Glomerular endothelial cell (primary cell): ENCODE measurements at regions not wholly inside any gene's neighbourhood (a gene's known extent, or its start where the extent isn't known, plus 50 kb on each side); places are given as distances from the start of the nearest gene placed in this dataset.
"Not testable (repeated sequence)": the region's sequence is repeated elsewhere in the genome, so short reads cannot be mapped to it uniquely, and the experiment has no call there.

ENCODE experiments used
- DNase-seq: peaks from one replicate; pipeline ENCODE4 v3.0.0-alpha.2; 2011; ENCODE audit warnings: low read depth, low spot score; ENCODE audit errors: extremely low read depth

DNA sequence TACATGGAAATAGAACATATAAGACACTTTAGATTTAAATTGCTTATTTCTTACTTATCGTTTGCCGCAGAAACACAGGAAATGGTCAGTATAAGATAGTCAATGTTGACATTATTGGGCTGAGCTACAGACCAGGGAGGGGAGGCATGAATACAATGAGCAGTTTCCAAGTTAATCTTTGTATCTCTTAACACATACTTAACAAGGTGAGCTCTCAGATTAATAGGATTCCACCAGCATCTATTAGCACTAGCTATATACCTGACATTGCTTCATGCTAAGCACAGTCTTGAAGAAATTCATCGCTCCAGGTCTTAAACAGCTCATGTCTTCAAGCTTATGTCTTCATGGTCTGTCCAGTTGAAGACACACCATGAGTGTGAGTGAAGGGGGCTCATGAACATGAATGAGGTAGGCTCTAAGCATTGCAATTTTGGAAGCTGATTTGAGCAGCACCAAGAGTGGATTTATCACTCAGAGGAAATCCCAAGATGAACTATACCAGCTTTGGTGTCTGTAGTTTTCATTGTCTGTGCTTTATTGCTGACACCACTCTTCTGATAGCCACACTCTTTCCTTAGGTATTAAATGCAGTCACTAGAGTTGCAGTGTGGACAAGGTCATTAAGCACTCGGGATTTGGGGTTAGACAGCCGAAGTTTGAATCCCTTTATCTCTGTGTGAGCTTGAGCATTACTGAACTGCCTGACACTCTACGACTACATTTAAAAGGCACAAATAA, 359.3 kb upstream of the EPHA4 start:
- no peak for DNase-seq

DNA sequence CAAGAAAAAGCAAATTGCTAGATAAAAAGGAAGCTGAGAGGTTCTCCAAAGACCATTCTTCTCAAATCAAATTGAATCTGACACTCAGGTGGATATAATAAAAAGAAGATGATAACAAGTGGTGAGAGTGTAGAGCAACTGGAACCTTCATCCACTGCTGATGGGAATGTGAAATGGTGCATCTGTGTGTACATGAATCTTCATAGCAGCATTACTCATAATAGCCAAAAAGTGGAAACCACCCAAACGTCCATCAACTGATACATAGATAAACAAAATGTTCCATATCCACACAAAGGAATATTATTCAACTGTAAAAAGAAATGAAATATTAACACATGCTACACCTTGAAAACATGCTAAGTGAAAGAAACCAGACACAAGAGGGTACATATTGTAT, 357.2 kb upstream of the EPHA4 start:
- no peak for DNase-seq

DNA sequence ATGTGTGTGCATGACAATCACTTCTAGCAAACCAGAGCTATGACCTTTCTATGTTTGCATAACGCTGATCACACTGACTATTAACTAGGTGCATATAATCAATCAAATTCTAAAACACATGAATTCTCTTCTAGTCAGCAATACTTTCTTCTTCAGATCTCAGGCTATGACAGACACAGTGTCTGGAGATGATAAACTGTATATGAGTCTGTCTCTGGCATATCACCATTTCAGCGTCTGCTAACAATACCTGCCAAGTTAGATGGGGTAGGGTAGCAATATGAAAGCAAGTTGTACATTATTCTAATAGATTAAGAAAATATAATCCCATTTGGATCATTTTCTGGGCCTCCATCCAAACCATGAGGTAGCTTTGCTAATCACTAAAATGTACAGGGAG, 354.2 kb upstream of the EPHA4 start:
- DNase-seq, result no peak

DNA sequence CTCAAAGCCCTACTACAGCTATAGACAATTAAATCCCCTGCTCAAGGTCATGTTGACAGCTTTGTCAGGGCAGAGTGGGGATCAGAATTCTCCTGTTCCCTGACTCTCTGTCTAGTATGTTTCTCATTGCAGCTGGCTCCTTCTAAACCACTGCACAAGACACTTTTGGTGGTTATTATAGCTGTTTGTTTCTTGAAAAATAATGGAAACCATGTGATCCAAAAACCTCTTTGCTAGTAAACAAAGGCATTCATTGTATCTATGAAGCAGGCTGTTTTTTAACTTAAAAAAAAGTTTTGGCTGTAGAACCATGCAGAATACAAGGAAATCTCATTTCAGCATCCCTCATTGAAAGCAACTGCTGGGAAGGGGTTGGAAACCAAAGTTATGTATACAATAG, 352.5 kb upstream of the EPHA4 start:
- no peak for DNase-seq

DNA sequence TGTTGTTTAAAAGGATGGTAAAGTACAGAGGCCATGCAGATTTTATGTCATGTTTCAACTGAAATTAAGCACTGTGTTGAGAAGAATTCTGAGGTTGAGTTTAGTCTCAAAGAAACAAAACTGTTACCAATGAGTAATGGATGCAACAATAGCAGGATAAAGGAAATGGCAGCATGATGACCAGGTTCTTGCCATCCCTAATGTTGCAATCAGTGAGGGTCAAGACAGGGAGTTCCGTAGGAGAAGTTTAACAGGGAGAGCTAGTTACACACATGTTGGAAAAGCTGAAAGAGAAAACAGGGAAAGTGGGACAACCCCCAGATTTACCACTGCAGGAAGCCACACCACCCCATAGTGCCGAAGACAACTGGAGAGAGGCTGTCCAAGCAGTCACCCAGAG, 343.8 kb upstream of the EPHA4 start:
- no peak for DNase-seq

DNA sequence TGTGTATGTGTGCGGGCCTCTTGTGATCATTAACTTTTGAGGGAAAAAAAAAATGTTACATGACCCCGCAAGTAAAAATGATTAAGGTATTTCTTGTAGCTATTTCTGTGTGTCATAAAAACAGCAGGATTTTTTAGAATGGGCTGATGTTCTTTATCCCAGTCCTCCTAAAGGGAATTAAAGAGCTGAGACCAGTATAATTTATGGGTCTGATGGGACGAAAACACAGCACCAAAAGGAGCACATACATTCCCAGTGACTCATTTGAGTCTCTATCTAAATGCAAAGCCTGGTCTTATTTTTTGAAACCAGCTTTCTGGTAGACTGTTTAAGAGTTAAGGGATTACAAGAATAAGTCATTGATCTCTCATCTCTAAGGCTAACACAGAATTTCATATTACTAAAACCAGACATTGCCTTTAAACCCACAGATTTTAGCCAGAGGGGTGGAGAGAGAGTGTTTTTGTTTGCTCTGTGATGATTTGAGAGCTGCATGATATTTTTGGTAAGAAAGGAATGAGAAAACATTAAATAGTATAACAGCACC, 342.3 kb upstream of the EPHA4 start:
- no peak for DNase-seq

DNA sequence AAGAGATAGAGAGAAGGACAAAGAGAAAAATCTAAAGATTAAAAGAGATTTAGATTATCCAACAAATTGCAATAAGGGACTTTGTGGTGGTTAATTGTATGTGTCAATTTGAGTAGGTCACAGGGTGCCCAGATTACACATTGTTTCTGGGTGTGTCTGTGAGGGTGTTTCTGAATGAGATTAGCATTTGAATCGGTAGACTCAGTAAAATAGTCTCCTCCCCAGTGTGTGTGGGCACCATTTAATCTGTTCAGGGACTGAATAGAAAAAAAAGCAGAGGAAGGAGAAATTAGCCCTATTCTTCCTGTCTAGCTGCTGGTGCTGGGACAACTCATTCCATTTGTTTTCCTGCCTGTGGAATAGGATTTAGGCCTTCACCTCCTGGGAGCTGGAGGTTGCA, 339.8 kb upstream of the EPHA4 start:
- DNase-seq, result no peak

DNA sequence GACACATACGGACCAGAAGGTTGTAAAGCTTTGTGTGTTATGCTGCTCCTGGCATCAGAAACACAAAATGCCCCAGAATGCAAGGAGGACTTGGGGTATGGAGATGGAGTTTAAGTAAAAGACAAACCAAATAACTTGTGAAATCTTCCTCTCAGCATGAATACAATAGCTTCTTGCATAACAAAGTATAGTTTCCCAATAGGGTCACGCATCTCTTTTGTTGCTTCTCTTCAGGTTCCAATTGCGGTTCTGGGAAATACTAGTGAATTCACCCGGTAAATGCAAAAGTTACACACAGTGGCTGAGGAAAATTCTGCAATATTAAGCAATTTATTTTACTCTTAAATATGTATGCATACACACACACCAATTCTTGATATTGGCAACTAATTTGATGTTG, 339.2 kb upstream of the EPHA4 start:
- DNase-seq, result no peak

DNA sequence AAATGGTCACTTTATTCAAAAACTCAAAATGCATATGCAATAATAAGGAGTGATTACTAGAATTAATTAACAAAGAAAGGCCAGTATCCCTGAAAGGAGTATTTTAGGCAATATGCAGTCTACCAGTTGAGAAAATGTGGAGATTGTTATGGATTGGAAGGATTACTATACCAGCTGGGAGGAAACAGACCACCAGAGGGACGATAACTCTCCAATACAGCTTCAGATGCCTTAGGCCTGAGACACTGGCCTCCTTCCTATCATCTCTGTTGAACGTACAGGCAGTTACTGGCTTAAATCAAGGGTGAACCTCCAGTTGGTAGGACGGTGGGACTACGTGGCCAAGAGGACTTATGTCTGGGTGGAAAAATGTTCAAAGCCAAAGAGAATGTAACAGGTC, 336.4 kb upstream of the EPHA4 start:
- no peak for DNase-seq

DNA sequence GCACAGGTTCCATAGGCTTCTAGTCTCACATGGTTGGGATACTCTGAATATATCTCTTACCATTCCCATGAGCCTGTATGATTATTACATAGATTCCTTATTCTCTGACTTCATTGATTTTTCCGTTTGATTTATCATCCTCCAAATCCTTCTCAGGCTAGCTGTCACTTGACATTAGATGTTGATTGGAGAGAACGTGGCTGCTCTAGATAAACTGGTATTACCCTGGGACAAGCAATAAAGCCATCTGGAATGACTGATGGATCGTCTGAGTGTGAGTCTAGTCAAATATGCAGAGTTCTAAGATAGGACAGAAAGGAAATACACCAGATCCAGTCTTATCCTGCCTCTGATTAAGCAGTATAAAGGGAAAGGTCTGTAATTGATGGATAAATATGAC, 325.6 kb upstream of the EPHA4 start:
- DNase-seq, result no peak

DNA sequence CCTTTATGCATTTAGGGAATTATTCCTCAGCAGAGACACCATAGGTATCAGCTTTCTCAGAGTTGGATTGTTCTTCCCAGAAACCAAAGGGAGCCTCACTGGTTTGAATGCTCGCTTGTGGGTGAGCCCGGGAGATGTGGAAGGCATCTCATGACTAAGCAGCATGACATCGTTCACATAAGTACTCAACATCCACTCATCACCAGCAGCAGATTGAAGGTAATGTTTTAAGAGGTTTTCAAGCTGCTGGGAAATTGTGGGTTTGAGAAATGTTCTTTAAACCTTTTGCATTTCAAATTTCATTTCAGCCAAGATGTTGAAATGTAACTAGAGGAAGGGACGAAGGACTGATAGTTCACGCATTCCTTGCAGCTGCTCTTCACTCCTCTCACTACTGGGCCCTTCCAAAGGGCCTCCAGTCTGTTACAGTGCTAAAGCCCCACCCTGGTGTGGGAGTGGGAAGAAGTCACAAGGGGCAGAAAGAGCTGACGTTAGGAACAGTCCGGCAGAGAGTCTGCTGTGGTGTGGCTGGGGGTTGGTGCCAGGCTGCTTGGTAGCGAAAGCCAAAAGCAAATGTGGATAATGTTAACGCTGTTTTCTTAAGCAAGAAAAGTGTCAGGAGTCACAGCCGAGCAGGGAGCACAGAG, 324.5 kb upstream of the EPHA4 start:
- DNase-seq, result no peak

DNA sequence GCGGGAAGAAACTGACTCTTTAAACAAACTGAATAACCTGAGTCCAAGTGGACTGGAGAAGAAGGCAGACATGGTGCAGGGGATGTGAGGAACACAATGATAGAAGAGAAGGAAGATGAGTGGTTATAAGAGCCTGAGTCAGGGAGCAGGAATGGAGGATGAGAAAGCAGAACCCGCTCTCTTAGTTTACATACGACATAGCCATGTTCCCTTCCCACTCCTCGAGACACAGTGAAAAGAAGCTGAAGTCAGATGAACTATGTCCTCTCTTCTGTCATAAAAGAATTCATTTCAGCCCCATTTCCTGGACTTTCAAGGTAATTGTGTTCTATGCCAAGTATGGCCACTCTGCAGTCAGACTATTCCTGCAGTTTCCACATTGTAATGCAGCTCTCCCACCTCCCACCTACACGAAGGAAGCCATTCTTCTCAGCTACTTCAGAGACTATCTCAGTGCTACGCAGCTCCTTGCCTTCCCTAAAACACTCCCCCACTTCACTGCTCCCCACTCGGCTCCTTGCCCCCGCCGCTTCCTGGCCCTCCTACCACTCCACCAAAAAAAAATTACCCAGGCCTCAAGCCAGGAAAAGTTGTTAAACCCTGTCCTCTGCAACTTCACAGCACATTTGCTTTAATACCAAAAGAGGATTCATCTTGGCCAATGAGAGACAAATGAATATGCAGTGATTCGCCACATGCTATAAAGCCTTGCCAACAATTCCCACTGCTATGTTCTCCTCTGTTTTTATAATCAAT, 323.4 kb upstream of the EPHA4 start:
- DNase-seq, result no peak

DNA sequence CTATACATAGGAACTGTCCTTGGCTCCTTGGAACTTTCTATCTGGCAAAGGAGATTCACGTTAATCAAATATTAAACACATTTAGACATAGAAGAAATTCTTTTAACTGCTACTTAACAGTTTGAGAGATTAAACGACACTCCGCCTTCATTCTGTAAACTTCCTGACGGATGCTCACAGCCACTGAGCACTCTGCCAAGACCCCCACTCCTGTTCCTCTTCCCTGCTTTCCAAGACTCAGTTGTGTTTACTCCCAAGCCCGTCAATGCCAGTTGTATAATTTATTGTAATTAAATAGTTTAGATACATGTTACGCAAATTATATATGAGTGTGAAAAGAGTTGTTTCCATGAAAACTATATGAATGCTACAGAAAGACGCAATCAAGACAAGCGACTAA, 321.4 kb upstream of the EPHA4 start:
- DNase-seq, result no peak

DNA sequence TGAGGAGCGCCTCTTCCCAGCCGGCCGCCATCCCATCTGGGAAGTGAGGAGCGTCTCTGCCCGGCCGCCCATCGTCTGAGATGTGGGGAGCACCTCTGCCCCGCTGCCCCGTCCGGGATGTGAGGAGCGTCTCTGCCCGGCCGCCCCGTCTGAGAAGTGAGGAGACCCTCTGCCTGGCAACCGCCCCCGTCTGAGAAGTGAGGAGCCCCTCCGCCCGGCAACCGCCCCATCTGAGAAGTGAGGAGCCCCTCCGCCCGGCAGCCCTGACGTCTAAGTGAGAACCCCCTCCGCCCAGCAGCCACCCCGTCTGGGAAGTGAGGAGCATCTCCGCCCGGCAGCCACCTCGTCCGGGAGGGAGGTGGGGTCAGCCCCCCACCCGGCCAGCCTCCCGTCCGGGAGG, 319.9 kb upstream of the EPHA4 start:
- not testable (repeated sequence) for DNase-seq

DNA sequence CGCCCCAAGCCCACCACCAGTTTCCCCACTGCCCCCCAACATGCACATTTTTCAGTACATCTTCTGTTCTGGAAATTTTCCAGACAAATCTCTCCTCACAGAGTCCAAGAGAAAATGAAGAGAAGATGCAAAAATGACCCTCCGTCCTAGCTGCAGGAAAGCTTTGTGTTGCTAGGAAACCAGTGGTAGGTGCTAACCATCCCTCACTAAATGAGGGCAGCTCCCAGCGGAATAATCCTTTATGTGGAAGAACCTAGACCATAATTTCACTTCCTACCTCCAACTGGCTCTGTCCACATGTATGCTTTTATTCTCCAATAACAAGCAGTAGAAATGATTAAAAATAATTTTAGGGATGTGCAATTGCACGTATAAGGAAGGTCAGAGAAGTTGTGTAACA, 311.9 kb upstream of the EPHA4 start:
- no peak for DNase-seq

DNA sequence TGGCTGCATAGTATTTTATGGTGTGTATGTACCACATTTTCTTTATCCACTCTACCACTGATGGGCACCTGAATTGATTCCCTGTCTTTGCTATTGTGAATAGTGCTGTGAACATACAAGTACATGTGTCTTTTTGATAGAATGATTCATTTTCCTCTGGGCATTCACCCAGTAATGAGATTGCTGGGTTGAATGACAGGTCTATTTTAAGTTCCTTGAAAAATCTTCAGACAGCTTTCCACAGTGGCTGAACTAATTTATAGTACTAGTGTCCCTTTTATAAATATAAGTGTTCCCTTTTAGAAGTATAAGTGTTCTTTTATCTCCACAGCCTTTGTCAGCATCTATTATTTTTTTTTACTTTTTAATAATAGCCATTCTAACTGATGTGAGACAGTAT, 303.9 kb upstream of the EPHA4 start:
- no peak for DNase-seq

DNA sequence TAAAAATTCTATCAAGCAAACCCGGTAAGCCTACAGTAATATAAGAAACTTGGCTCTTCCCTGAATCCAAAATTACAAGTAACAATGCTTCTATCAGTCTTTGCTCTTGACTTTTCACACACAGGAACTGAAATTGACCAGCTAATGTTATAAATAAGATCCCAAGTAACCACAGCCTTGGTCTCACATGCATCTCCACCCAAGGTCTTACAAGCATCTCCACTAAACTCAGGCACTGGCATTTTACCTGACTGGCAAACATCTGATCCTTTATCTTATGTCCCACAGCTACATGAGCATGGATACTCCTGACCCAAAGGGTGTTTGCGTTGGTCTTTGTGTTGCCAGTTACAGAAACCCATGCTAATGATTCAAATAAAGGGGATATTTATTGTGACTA, 302.3 kb upstream of the EPHA4 start:
- DNase-seq, result no peak

DNA sequence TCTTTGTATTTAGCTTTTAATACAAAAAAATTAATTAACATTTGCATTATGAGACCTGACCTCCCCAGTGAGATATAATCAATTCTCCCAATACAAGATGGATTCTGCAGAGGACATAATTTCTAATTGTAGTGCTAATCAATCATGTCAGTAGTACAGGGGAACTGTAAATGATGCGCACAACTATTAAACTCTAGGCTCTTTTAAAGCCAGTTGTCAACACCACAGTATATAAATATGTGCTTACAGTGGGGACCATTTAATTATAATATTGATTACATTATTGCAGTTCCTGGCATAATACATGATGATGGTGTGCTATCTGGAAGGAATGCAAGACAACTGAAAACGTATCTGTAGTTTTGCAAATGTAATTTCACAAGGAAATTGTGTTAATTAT, 285.6 kb upstream of the EPHA4 start:
- DNase-seq, result no peak

DNA sequence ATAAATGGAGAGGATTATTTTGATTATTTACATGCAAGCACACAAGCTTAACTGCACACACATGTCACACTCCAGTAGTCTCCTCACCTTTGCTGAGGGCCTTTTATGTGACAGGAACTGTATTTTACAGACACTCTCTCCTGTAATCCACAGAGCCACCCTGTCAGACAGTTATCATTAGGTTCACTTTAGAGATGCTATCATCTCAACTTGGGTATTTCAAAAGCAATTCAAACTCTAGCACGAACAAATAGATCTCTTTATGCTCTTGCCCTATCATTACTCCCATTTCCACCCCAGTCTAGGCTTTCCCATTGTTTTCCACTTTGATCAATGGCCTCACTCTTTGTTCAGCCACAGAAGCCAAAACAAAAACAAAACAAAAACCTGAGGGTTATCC, 281.2 kb upstream of the EPHA4 start:
- no peak for DNase-seq

DNA sequence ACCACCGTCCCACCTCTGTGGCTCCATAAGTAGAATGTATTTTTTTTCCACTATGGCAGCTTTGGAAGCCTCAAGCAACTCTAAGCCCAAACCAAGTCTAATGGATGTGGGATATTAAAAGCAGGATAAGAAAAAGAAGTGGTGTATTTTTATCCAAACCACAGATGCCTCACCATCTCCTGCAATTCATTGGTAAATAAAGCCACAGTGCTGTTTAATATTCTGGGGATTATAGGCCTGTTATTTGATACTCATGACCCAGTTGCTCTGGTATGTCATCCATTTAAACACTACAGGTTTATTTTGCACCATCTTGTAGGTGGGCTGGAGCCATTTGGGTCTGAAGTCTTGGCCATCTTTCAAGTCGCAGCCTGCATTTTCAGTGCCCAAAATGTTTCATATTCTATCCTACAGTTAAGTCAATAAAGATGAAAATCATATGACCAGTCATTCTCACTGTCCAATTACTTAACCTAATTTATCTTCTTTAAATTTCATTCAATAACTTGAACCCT, 279.5 kb upstream of the EPHA4 start:
- no peak for DNase-seq

DNA sequence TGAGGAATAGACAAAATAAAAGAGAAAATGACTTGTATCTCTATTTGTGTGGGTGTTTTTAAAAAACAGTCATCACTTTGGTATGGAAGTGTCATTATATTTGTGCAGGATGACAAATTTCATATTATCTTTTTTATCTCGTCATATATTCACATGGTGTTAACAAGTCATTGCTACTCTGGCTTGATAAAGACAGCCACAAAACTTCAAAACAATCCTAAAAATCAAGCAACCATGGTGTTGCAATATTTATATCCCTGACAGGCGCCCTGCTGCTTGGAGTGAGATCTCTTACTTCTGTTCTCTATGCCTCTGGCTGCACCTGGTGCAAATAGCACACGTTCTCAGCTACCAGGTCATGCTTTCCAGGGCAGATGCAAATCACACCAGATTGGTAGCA, 278.0 kb upstream of the EPHA4 start:
- DNase-seq, result no peak

DNA sequence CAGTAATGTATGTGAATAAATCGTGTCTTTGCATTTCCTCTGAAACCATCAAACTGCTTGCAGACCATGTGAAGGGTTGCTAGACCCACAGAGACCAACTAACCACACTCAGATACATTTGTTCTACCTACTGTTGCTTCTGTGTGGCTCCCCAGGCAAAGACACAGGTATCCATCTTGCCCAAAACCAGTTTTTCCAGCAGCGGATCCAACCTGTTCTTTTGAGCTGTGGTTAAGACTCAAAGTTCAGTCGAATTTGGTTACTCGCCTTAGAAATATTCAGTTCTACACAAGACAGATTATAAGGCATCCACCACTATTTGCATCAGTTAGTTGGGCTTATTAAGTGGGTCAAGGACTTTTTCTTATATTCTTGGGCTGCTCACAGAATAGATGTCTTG, 276.2 kb upstream of the EPHA4 start:
- no peak for DNase-seq
